Body of pancreas (tissue), 4 donors: ENCODE measurements at regions not wholly inside any gene's neighbourhood (a gene's known extent, or its start where the extent isn't known, plus 50 kb on each side); places are given as distances from the start of the nearest gene placed in this dataset.

Experiments used
- POLR2A ChIP-seq, 3 donors: fragments of 450-650 bp; IDR thresholded peaks; one replicate each; pipeline ENCODE4 v1.6.1; 2016; ENCODE audit warnings: antibody characterized with exemption in 3 of 3, mild to moderate bottlenecking in 2 of 3
- TF ChIP-seq, protein P1 (sequence below), 7 experiments: fragments of 450-650 bp in 4 of 7; fragments of 200-600 bp in 3 of 7; sonication (generic) in 3 of 7; IDR thresholded peaks; one replicate each; pipeline ENCODE4 v1.5.1; 2016 to 2019; ENCODE audit warnings: antibody characterized with exemption in 7 of 7

DNA sequence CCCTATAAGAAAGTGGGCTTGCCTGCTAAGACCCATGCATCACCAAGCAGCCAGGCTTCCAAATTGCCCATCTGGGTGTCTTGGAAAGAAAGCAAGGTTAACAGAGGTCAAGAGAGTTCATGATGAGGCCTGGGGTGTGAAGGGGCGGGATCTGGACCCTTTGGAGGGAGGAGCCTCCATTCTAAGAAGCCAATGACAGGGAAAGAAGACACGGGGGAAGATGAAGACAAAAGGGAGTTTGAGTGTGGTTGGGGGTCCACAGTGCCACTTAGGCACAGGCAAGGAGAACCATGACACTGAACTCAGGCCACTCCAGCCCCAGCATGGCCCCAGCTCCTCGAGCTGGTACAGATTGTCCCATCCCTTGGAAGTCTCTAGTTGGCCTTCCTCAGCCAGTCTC lies 350.2 kb upstream of the TSHZ3 start:
- TF ChIP-seq POLR2A (IDR thresholded peaks at IDR 0.05) = no peak
- TF ChIP-seq, protein P1, sequence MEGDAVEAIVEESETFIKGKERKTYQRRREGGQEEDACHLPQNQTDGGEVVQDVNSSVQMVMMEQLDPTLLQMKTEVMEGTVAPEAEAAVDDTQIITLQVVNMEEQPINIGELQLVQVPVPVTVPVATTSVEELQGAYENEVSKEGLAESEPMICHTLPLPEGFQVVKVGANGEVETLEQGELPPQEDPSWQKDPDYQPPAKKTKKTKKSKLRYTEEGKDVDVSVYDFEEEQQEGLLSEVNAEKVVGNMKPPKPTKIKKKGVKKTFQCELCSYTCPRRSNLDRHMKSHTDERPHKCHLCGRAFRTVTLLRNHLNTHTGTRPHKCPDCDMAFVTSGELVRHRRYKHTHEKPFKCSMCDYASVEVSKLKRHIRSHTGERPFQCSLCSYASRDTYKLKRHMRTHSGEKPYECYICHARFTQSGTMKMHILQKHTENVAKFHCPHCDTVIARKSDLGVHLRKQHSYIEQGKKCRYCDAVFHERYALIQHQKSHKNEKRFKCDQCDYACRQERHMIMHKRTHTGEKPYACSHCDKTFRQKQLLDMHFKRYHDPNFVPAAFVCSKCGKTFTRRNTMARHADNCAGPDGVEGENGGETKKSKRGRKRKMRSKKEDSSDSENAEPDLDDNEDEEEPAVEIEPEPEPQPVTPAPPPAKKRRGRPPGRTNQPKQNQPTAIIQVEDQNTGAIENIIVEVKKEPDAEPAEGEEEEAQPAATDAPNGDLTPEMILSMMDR (IDR thresholded peaks at IDR 0.05) = no peak
